NB4 (cell line): ENCODE measurements at regions not wholly inside any gene's neighbourhood (a gene's known extent, or its start where the extent isn't known, plus 50 kb on each side); places are given as distances from the start of the nearest gene placed in this dataset.
"Not testable (repeated sequence)": the region's sequence is repeated elsewhere in the genome, so short reads cannot be mapped to it uniquely, and the experiment has no call there.

Experiments used
- DNase-seq: peaks from one replicate; pipeline ENCODE4 v3.0.0; 2010; ENCODE audit warnings: low read depth
- H3K4me3 ChIP-seq: one replicate; pipeline ENCODE4 v1.5.1; 2011; ENCODE audit warnings: mild to moderate bottlenecking, low read depth, low read length, moderate library complexity
- CTCF ChIP-seq: IDR thresholded peaks from one replicate; pipeline ENCODE4 v1.5.1; 2012; ENCODE audit warnings: low read depth, low read length
- MAX ChIP-seq: IDR thresholded peaks from 2 replicates; pipeline ENCODE4 v1.6.1; 2011; ENCODE audit warnings: low read depth, low read length
- MYC ChIP-seq: IDR thresholded peaks from 2 replicates; pipeline ENCODE4 v1.6.1; 2011; ENCODE audit warnings: low read depth, low read length
- POLR2A ChIP-seq: IDR thresholded peaks from 2 replicates; pipeline ENCODE4 v1.6.1; 2011; ENCODE audit warnings: mild to moderate bottlenecking; ENCODE audit not compliant: insufficient read length; ENCODE audit errors: extremely low read depth

- H3K4me3 ChIP-seq, result no peak overlapping the region
- DNase-seq, result no peak
- TF ChIP-seq MYC (no peak), MAX (no peak)
These were observed 460.5 kb upstream of the RAB6C start for GRCh38 chr2:129518937-129519336.

- not testable (repeated sequence) for DNase-seq, H3K4me3 ChIP-seq
These were observed 447.3 kb upstream of the RAB6C start for GRCh38 chr2:129532158-129532557.

GRCh38 chr2:129548880-129549279 lies 430.6 kb upstream of the RAB6C start:
- no peak for TF ChIP-seq CTCF
- no peak for TF ChIP-seq MAX
- TF ChIP-seq POLR2A, result no peak
- no peak for TF ChIP-seq MYC
- no peak for DNase-seq
- H3K4me3 ChIP-seq, result no peak overlapping the region

GRCh38 chr2:129550536-129550935 lies 428.9 kb upstream of the RAB6C start:
- DNase-seq, result no peak
- H3K4me3 ChIP-seq, result no peak overlapping the region
- no peak for TF ChIP-seq CTCF
- no peak for TF ChIP-seq POLR2A
- no peak for TF ChIP-seq MYC
- no peak for TF ChIP-seq MAX

GRCh38 chr2:129554373-129554772 lies 425.1 kb upstream of the RAB6C start:
- DNase-seq, result no peak
- no peak overlapping the region for H3K4me3 ChIP-seq
- TF ChIP-seq POLR2A, result no peak
- no peak for TF ChIP-seq CTCF
- TF ChIP-seq MYC, result no peak
- TF ChIP-seq MAX, result no peak

- no peak overlapping the region for H3K4me3 ChIP-seq
- DNase-seq, result no peak
- TF ChIP-seq POLR2A, result no peak
These were observed 420.4 kb upstream of the RAB6C start for GRCh38 chr2:129559101-129559500.

- no peak overlapping the region for H3K4me3 ChIP-seq
- TF ChIP-seq CTCF (no peak), POLR2A (no peak), MYC (no peak), MAX (no peak)
- DNase-seq, result no peak
These were observed 413.8 kb upstream of the RAB6C start for GRCh38 chr2:129565551-129566109.

GRCh38 chr2:129570812-129571211 lies 408.7 kb upstream of the RAB6C start:
- H3K4me3 ChIP-seq, DNase-seq: not testable (repeated sequence)
